Smooth muscle cell (in vitro differentiated cells): ENCODE measurements at regions not wholly inside any gene's neighbourhood (a gene's known extent, or its start where the extent isn't known, plus 50 kb on each side); places are given as distances from the start of the nearest gene placed in this dataset.

Experiments
- DNase-seq: peaks from one replicate; lab custom pipeline; 2025; ENCODE audit not compliant: unreplicated experiment; lab: John Stamatoyannopoulos, UW
- H2AFZ ChIP-seq: fragments of 200-600 bp; sonication (generic); 2 replicates; pipeline ENCODE4 v1.6.0; 2016; ENCODE audit warnings: antibody characterized with exemption, low read depth, mild to moderate bottlenecking
- H3F3A ChIP-seq: fragments of 200-600 bp; sonication (generic); 2 replicates; pipeline ENCODE4 v1.6.0; 2017; ENCODE audit warnings: antibody characterized with exemption, low read depth
- H3K27ac ChIP-seq: fragments of 200-600 bp; sonication (generic); 2 replicates; pipeline ENCODE4 v1.5.1; 2016; ENCODE audit warnings: low read depth, mild to moderate bottlenecking
- H3K27me3 ChIP-seq: fragments of 200-600 bp; sonication (generic); 2 replicates; pipeline ENCODE4 v1.6.1; 2016; ENCODE audit warnings: low read depth, mild to moderate bottlenecking
- H3K36me3 ChIP-seq: fragments of 200-600 bp; sonication (generic); 2 replicates; pipeline ENCODE4 v1.5.1; 2016; ENCODE audit warnings: low read depth
- H3K4me1 ChIP-seq: fragments of 200-600 bp; sonication (generic); 2 replicates; pipeline ENCODE4 v1.5.1; 2016; ENCODE audit warnings: low read depth
- H3K4me2 ChIP-seq: fragments of 200-600 bp; sonication (generic); 2 replicates; pipeline ENCODE4 v1.6.0; 2016; ENCODE audit warnings: mild to moderate bottlenecking
- H3K4me3 ChIP-seq: fragments of 200-600 bp; sonication (generic); 2 replicates; pipeline ENCODE4 v1.5.1; 2016; ENCODE audit warnings: mild to moderate bottlenecking
- H3K79me2 ChIP-seq: fragments of 200-600 bp; sonication (generic); 2 replicates; pipeline ENCODE4 v1.6.0; 2016; ENCODE audit warnings: low read depth, mild to moderate bottlenecking
- H3K9ac ChIP-seq: fragments of 200-600 bp; sonication (generic); 2 replicates; pipeline ENCODE4 v1.6.0; 2016; ENCODE audit warnings: low read depth
- H3K9me3 ChIP-seq: fragments of 200-600 bp; sonication (generic); replicated peaks from 2 replicates; pipeline ENCODE4 v1.5.1; 2016; ENCODE audit warnings: low read depth
- H4K20me1 ChIP-seq: fragments of 200-600 bp; sonication (generic); 2 replicates; pipeline ENCODE4 v1.6.0; 2016; ENCODE audit warnings: low read depth
- CTCF ChIP-seq: fragments of 200-600 bp; sonication (generic); IDR thresholded peaks from 2 replicates; pipeline ENCODE4 v1.5.1; 2017; ENCODE audit warnings: borderline replicate concordance, mild to moderate bottlenecking, antibody characterized with exemption; ENCODE audit not compliant: insufficient read depth, poor library complexity, severe bottlenecking
- WGBS: methylation state at CpG from one replicate; pipeline ENCODE4 v1.1.7; 2016; ENCODE audit warnings: low lambda C conversion rate; 5-methylcytosine and 5-hydroxymethylcytosine counted together

- 97% methylated on average over 3 of the region's 3 CpGs for WGBS
Observed at GRCh38 chr13:97133554-97133953, 88.6 kb upstream of the MBNL2 start.

GRCh38 chr13:97133955-97134354, 88.2 kb upstream of the MBNL2 start:
- H2AFZ ChIP-seq: no peak overlapping the region
- H3F3A ChIP-seq: no peaks in the 10 kb centered on the region
- DNase-seq: no peak
- no peak for TF ChIP-seq CTCF
- H4K20me1 ChIP-seq: no peaks in the 10 kb centered on the region
- H3K4me2 ChIP-seq: no peak overlapping the region
- H3K9me3 ChIP-seq: no peaks in the 10 kb centered on the region
- no peaks in the 10 kb centered on the region for H3K27me3 ChIP-seq
- WGBS: 87% methylated on average over 3 of the region's 3 CpGs
- no peak overlapping the region for H3K27ac ChIP-seq
- H3K4me1 ChIP-seq: peaks cover 4% of the 10 kb centered on the region
- no peak overlapping the region for H3K4me3 ChIP-seq
- no peak overlapping the region for H3K9ac ChIP-seq
- H3K36me3 ChIP-seq: no peaks in the 10 kb centered on the region
- H3K79me2 ChIP-seq: no peaks in the 10 kb centered on the region

More at GRCh38 chr13:97133554-97133953, 88.6 kb upstream of the MBNL2 start:
- H2AFZ ChIP-seq: no peak overlapping the region
- H3K4me1 ChIP-seq: peaks cover 4% of the 10 kb centered on the region
- no peak overlapping the region for H3K9ac ChIP-seq
- no peaks in the 10 kb centered on the region for H3K79me2 ChIP-seq
- H3F3A ChIP-seq: no peaks in the 10 kb centered on the region
- H3K36me3 ChIP-seq: no peaks in the 10 kb centered on the region
- H3K27ac ChIP-seq: no peak overlapping the region
- no peaks in the 10 kb centered on the region for H4K20me1 ChIP-seq
- no peak for TF ChIP-seq CTCF
- no peaks in the 10 kb centered on the region for H3K27me3 ChIP-seq
- H3K9me3 ChIP-seq: no peaks in the 10 kb centered on the region
- DNase-seq: no peak
- no peak overlapping the region for H3K4me2 ChIP-seq
- no peak overlapping the region for H3K4me3 ChIP-seq

GRCh38 chr13:97134364-97135095, 87.6 kb upstream of the MBNL2 start:
- Histone ChIP-seq H3F3A (no peaks in the 10 kb centered on the region), H4K20me1 (no peaks in the 10 kb centered on the region), H3K9me3 (no peaks in the 10 kb centered on the region), H2AFZ (no peak overlapping the region), H3K79me2 (no peaks in the 10 kb centered on the region), H3K4me2 (no peak overlapping the region), H3K4me1 (peaks cover 4% of the 10 kb centered on the region), H3K4me3 (no peak overlapping the region), H3K27me3 (no peaks in the 10 kb centered on the region), H3K27ac (no peak overlapping the region), H3K9ac (no peak overlapping the region), H3K36me3 (no peaks in the 10 kb centered on the region)
- TF ChIP-seq CTCF: no peak
- 96% methylated on average over 11 of the region's 11 CpGs for WGBS
- DNase-seq: no peak

- Histone ChIP-seq H3K79me2 (no peaks in the 10 kb centered on the region), H3K4me2 (no peak overlapping the region), H3K36me3 (no peaks in the 10 kb centered on the region), H3K4me1 (peaks cover 10% of the 10 kb centered on the region), H3K9ac (no peak overlapping the region), H4K20me1 (no peaks in the 10 kb centered on the region), H3K4me3 (no peak overlapping the region), H3K27me3 (no peaks in the 10 kb centered on the region), H3K9me3 (no peaks in the 10 kb centered on the region), H3K27ac (no peak overlapping the region), H2AFZ (no peak overlapping the region), H3F3A (no peaks in the 10 kb centered on the region)
- TF ChIP-seq CTCF: no peak
- WGBS: 74% methylated on average over 4 of the region's 4 CpGs
- DNase-seq: no peak
Observed at GRCh38 chr13:97135883-97136282, 86.2 kb upstream of the MBNL2 start.
